Femur (tissue), 1 donor: ENCODE measurements at regions not wholly inside any gene's neighbourhood (a gene's known extent, or its start where the extent isn't known, plus 50 kb on each side); places are given as distances from the start of the nearest gene placed in this dataset.
A peak's percentile ranks its signal among the peaks of the same experiment; 100 is the strongest.
"Not testable (repeated sequence)": the region's sequence is repeated elsewhere in the genome, so short reads cannot be mapped to it uniquely, and the experiment has no call there.

Experiments used
- DNase-seq: peaks from one replicate; pipeline ENCODE4 v3.0.0-alpha.2; 2017

- no peak for DNase-seq
Measured at GRCh38 chr5:30581198-30581935, 612.1 kb upstream of the CDH6 start.

- DNase-seq = no peak
Measured at GRCh38 chr5:30574761-30575160, 618.7 kb upstream of the CDH6 start.

- DNase-seq = no peak
Measured at GRCh38 chr5:30572279-30572678, 621.2 kb upstream of the CDH6 start.

GRCh38 chr5:30561771-30562170 lies 631.7 kb upstream of the CDH6 start:
- DNase-seq = no peak

- no peak for DNase-seq
Measured at GRCh38 chr5:30551618-30552017, 641.9 kb upstream of the CDH6 start.

GRCh38 chr5:30548580-30549305 lies 644.7 kb upstream of the CDH6 start:
- no peak for DNase-seq

- DNase-seq = no peak
Measured at GRCh38 chr5:30540150-30540549, 653.3 kb upstream of the CDH6 start.

- DNase-seq = peak; percentile 22
Measured at GRCh38 chr5:30539004-30539634, 654.4 kb upstream of the CDH6 start.

GRCh38 chr5:30525353-30525752 lies 668.1 kb upstream of the CDH6 start:
- no peak for DNase-seq

GRCh38 chr5:30524428-30524827 lies 669.1 kb upstream of the CDH6 start:
- no peak for DNase-seq

GRCh38 chr5:30523061-30523460 lies 670.4 kb upstream of the CDH6 start:
- DNase-seq = no peak

GRCh38 chr5:30505014-30505886 lies 688.2 kb upstream of the CDH6 start:
- no peak for DNase-seq

- DNase-seq = no peak
Measured at GRCh38 chr5:30502277-30502676, 691.2 kb upstream of the CDH6 start.

- no peak for DNase-seq
Measured at GRCh38 chr5:30501065-30501464, 692.4 kb upstream of the CDH6 start.

- no peak for DNase-seq
Measured at GRCh38 chr5:30500513-30500912, 693.0 kb upstream of the CDH6 start.

GRCh38 chr5:30499402-30499801 lies 694.1 kb upstream of the CDH6 start:
- no peak for DNase-seq

GRCh38 chr5:30498972-30499371 lies 694.5 kb upstream of the CDH6 start:
- DNase-seq = no peak

GRCh38 chr5:30498509-30498908 lies 695.0 kb upstream of the CDH6 start:
- DNase-seq = not testable (repeated sequence)

GRCh38 chr5:30494113-30494512 lies 699.4 kb upstream of the CDH6 start:
- not testable (repeated sequence) for DNase-seq

GRCh38 chr5:30479104-30479503 lies 714.4 kb upstream of the CDH6 start:
- DNase-seq = no peak

- DNase-seq = no peak
Measured at GRCh38 chr5:30475429-30475828, 718.1 kb upstream of the CDH6 start.

GRCh38 chr5:30469691-30470090 lies 723.8 kb upstream of the CDH6 start:
- DNase-seq = no peak

- no peak for DNase-seq
Measured at GRCh38 chr5:30458681-30459080, 734.8 kb upstream of the CDH6 start.
